Vagina (tissue), 2 donors: ENCODE measurements at regions not wholly inside any gene's neighbourhood (a gene's known extent, or its start where the extent isn't known, plus 50 kb on each side); places are given as distances from the start of the nearest gene placed in this dataset.

Source experiments
- DNase-seq, 2 donors: peaks; one replicate each; pipeline ENCODE4 v3.0.0-alpha.2; 2017; ENCODE audit errors: extremely low spot score in 2 of 2
- H3K27ac ChIP-seq: fragments of 200-600 bp; sonication (generic); one replicate; pipeline ENCODE4 v1.5.1; 2019
- H3K27me3 ChIP-seq: fragments of 200-600 bp; sonication (generic); one replicate; pipeline ENCODE4 v1.5.1; 2019
- H3K36me3 ChIP-seq, 2 donors: fragments of 200-600 bp; sonication (generic); one replicate each; pipeline ENCODE4 v1.5.1; 2017 to 2019
- H3K4me1 ChIP-seq: fragments of 200-600 bp; sonication (generic); one replicate; pipeline ENCODE4 v1.5.1; 2019
- H3K4me3 ChIP-seq, 2 donors: fragments of 200-600 bp; sonication (generic); 1 replicate in 1 of 2; 2 replicates in 1 of 2; pipeline ENCODE4 v1.5.1; 2016 to 2019
- H3K9me3 ChIP-seq: fragments of 200-600 bp; sonication (generic); one replicate; pipeline ENCODE4 v1.5.1; 2019
- CTCF ChIP-seq, 3 experiments: fragments of 450-650 bp in 2 of 3; fragments of 200-600 bp in 1 of 3; sonication (generic) in 1 of 3; IDR thresholded peaks; one replicate each; pipeline ENCODE4 v1.5.1; 2017 to 2019; ENCODE audit warnings: antibody characterized with exemption in 3 of 3, mild to moderate bottlenecking in 2 of 3, moderate library complexity in 2 of 3
- POLR2A ChIP-seq, 2 donors: fragments of 450-650 bp; IDR thresholded peaks; one replicate each; pipeline ENCODE4 v1.6.1; 2017; ENCODE audit warnings: antibody characterized with exemption in 2 of 2, mild to moderate bottlenecking in 2 of 2, moderate library complexity in 2 of 2
- POLR2AphosphoS5 ChIP-seq, 2 donors: sonication (generic); formaldehyde crosslinking; IDR thresholded peaks; one replicate each; pipeline ENCODE4 v1.9.0; 2017; ENCODE audit warnings: antibody characterized with exemption in 2 of 2, mild to moderate bottlenecking in 2 of 2, low read depth in 1 of 2; ENCODE audit not compliant: insufficient read depth in 1 of 2
- intact Hi-C: fragments of 100-400 bp; cut with DNase I; formaldehyde crosslinking; loops from one replicate; pipeline ENCODE4 v1.15.1; 2023

GRCh38 chr3:159163656-159164055 lies 361.8 kb downstream of the MFSD1 start:
- no peak for DNase-seq
- intact Hi-C loops, result no loop called here
- H3K4me3 ChIP-seq, result no peak overlapping the region
- no peaks in the 10 kb centered on the region for H3K36me3 ChIP-seq
- H3K9me3 ChIP-seq, result no peaks in the 10 kb centered on the region
- H3K27ac ChIP-seq, result no peak overlapping the region
- no peaks in the 10 kb centered on the region for H3K27me3 ChIP-seq
- no peak for TF ChIP-seq POLR2A (IDR thresholded peaks at IDR 0.05)
- no peak for TF ChIP-seq CTCF (IDR thresholded peaks at IDR 0.05)
- TF ChIP-seq POLR2AphosphoS5 (IDR thresholded peaks at IDR 0.05; ENCODE audit: insufficient read depth in 1 of 2, low read depth in 1 of 2), result no peak
- no peaks in the 10 kb centered on the region for H3K4me1 ChIP-seq

- H3K4me3 ChIP-seq, result no peak overlapping the region
- no peak overlapping the region for H3K27ac ChIP-seq
- H3K9me3 ChIP-seq, result no peaks in the 10 kb centered on the region
- TF ChIP-seq POLR2A (IDR thresholded peaks at IDR 0.05), result no peak
- TF ChIP-seq POLR2AphosphoS5 (IDR thresholded peaks at IDR 0.05; ENCODE audit: insufficient read depth in 1 of 2, low read depth in 1 of 2), result no peak
- no peak for TF ChIP-seq CTCF (IDR thresholded peaks at IDR 0.05)
- peaks cover 5% of the 10 kb centered on the region for H3K4me1 ChIP-seq
- H3K36me3 ChIP-seq, result no peaks in the 10 kb centered on the region
- intact Hi-C loops, result no loop called here
- DNase-seq, result no peak
- H3K27me3 ChIP-seq, result no peaks in the 10 kb centered on the region
Observed at GRCh38 chr3:159165961-159166360, 364.1 kb downstream of the MFSD1 start.

GRCh38 chr3:159166899-159167586 lies 365.2 kb downstream of the MFSD1 start:
- Histone ChIP-seq H3K4me3 (no peak overlapping the region), H3K27me3 (no peaks in the 10 kb centered on the region), H3K9me3 (no peaks in the 10 kb centered on the region), H3K36me3 (no peaks in the 10 kb centered on the region), H3K4me1 (peaks cover 5% of the 10 kb centered on the region), H3K27ac (no peak overlapping the region)
- no peak for DNase-seq
- intact Hi-C loops, result no loop called here
- TF ChIP-seq POLR2A (IDR thresholded peaks at IDR 0.05) (no peak), POLR2AphosphoS5 (IDR thresholded peaks at IDR 0.05; ENCODE audit: insufficient read depth in 1 of 2, low read depth in 1 of 2) (no peak), CTCF (IDR thresholded peaks at IDR 0.05) (no peak)

GRCh38 chr3:159168788-159169187 lies 366.9 kb downstream of the MFSD1 start:
- intact Hi-C loops, result no loop called here
- H3K27me3 ChIP-seq, result no peaks in the 10 kb centered on the region
- H3K4me3 ChIP-seq, result no peak overlapping the region
- no peak overlapping the region for H3K27ac ChIP-seq
- H3K9me3 ChIP-seq, result no peaks in the 10 kb centered on the region
- peaks cover 5% of the 10 kb centered on the region for H3K4me1 ChIP-seq
- H3K36me3 ChIP-seq, result no peaks in the 10 kb centered on the region
- DNase-seq, result no peak
- TF ChIP-seq POLR2AphosphoS5 (IDR thresholded peaks at IDR 0.05; ENCODE audit: insufficient read depth in 1 of 2, low read depth in 1 of 2), result no peak
- no peak for TF ChIP-seq CTCF (IDR thresholded peaks at IDR 0.05)
- TF ChIP-seq POLR2A (IDR thresholded peaks at IDR 0.05), result no peak

- no peaks in the 10 kb centered on the region for H3K36me3 ChIP-seq
- H3K9me3 ChIP-seq, result no peaks in the 10 kb centered on the region
- no peak overlapping the region for H3K4me3 ChIP-seq
- no peaks in the 10 kb centered on the region for H3K27me3 ChIP-seq
- no peak overlapping the region for H3K27ac ChIP-seq
- intact Hi-C loops, result no loop called here
- peaks cover 5% of the 10 kb centered on the region for H3K4me1 ChIP-seq
- no peak for TF ChIP-seq POLR2AphosphoS5 (IDR thresholded peaks at IDR 0.05; ENCODE audit: insufficient read depth in 1 of 2, low read depth in 1 of 2)
- no peak for DNase-seq
Observed at GRCh38 chr3:159169828-159170227, 368.0 kb downstream of the MFSD1 start.
